ENCODE measurements at regions not wholly inside any gene's neighbourhood (a gene's known extent, or its start where the extent isn't known, plus 50 kb on each side); places are given as distances from the start of the nearest gene placed in this dataset.
"Not testable (repeated sequence)": the region's sequence is repeated elsewhere in the genome, so short reads cannot be mapped to it uniquely, and the experiment has no call there.

- DNase-seq, result not testable (repeated sequence)
Measured at GRCh38 chr1:228796945-228797344, 61.7 kb downstream of the RHOU start.

- DNase-seq, result no peak
Measured at GRCh38 chr1:228798035-228798434, 62.8 kb downstream of the RHOU start.

GRCh38 chr1:228798548-228798947 is 63.3 kb downstream of the RHOU start:
- DNase-seq, result peak; percentile 90

GRCh38 chr1:228799924-228800323 is 64.6 kb downstream of the RHOU start:
- DNase-seq, result no peak

- DNase-seq, result no peak
Measured at GRCh38 chr1:228801068-228801467, 65.8 kb downstream of the RHOU start.

- DNase-seq, result peak; percentile 40
Measured at GRCh38 chr1:228802386-228803220, 67.3 kb downstream of the RHOU start.

GRCh38 chr1:228803421-228803820 is 68.1 kb downstream of the RHOU start:
- no peak for DNase-seq

GRCh38 chr1:228804173-228804572 is 68.9 kb downstream of the RHOU start:
- no peak for DNase-seq

GRCh38 chr1:228804640-228805413 is 69.5 kb downstream of the RHOU start:
- DNase-seq, result peak; percentile 85

- DNase-seq, result no peak
Measured at GRCh38 chr1:228807904-228808605, 72.8 kb downstream of the RHOU start.

- no peak for DNase-seq
Measured at GRCh38 chr1:228809621-228810394, 74.5 kb downstream of the RHOU start.

- no peak for DNase-seq
Measured at GRCh38 chr1:228810395-228810758, 75.1 kb downstream of the RHOU start.

GRCh38 chr1:228810878-228811711 is 75.8 kb downstream of the RHOU start:
- peak; percentile 51 for DNase-seq

- no peak for DNase-seq
Measured at GRCh38 chr1:228811712-228812305, 76.5 kb downstream of the RHOU start.

GRCh38 chr1:228812961-228813360 is 77.7 kb downstream of the RHOU start:
- no peak for DNase-seq

GRCh38 chr1:228814176-228814575 is 78.9 kb downstream of the RHOU start:
- no peak for DNase-seq

GRCh38 chr1:228818296-228818695 is 83.0 kb downstream of the RHOU start:
- DNase-seq, result no peak

- DNase-seq, result no peak
Measured at GRCh38 chr1:228818928-228819630, 83.8 kb downstream of the RHOU start.

- DNase-seq, result no peak
Measured at GRCh38 chr1:228821252-228821651, 86.0 kb downstream of the RHOU start.

GRCh38 chr1:228823200-228823599 is 87.9 kb downstream of the RHOU start:
- no peak for DNase-seq
